Panc1 (cell line): ENCODE measurements at regions not wholly inside any gene's neighbourhood (a gene's known extent, or its start where the extent isn't known, plus 50 kb on each side); places are given as distances from the start of the nearest gene placed in this dataset.
"Not testable (repeated sequence)": the region's sequence is repeated elsewhere in the genome, so short reads cannot be mapped to it uniquely, and the experiment has no call there.

ENCODE experiments used
- ATAC-seq: fragments of 200-7000 bp; cut with Tn5 transposase; 2 replicates; pipeline ENCODE4 v1.9.1; 2020; ENCODE audit warnings: mild to moderate bottlenecking, moderate library complexity
- BruUV-seq: library from RNA; stranded (reverse); fragments of 400-500 nt; replicated peaks from 2 replicates; lab custom pipeline; 2021; lab: Mats Ljungman, UMichigan
- CTCF ChIA-PET: fragments of 300-600 bp; sonication (Branson Sonifier 250); formaldehyde crosslinking; loops from one replicate; lab custom pipeline; 2022; ENCODE audit warnings: antibody characterized with exemption; lab: Charles Lee
- POLR2A ChIA-PET: fragments of 300-600 bp; sonication (Branson Sonifier 250); formaldehyde crosslinking; loops from one replicate; lab custom pipeline; 2022; ENCODE audit warnings: antibody characterized with exemption; lab: Charles Lee
- DNase-seq: peaks from one replicate; pipeline ENCODE4 v3.0.0-alpha.2; 2010; ENCODE audit warnings: low read depth, low spot score
- H3K27ac ChIP-seq: 2 replicates; pipeline ENCODE4 v1.5.1; 2011; ENCODE audit warnings: mild to moderate bottlenecking, low read length, inconsistent platforms
- H3K27me3 ChIP-seq: fragments of 200-500 bp; sonication (Bioruptor generic); 2 replicates; pipeline ENCODE4 v1.6.0; 2014; ENCODE audit warnings: low read length, inconsistent platforms; ENCODE audit not compliant: control insufficient read depth, insufficient read depth
- H3K36me3 ChIP-seq: fragments of 200-500 bp; sonication (Bioruptor generic); 2 replicates; pipeline ENCODE4 v1.5.1; 2014; ENCODE audit warnings: inconsistent platforms, mild to moderate bottlenecking, low read length, moderate library complexity; ENCODE audit not compliant: control insufficient read depth, insufficient read depth
- H3K4me1 ChIP-seq: 2 replicates; pipeline ENCODE4 v1.5.1; 2011; ENCODE audit warnings: inconsistent platforms, mild to moderate bottlenecking, low read length, moderate library complexity; ENCODE audit not compliant: control insufficient read depth, insufficient read depth
- H3K4me3 ChIP-seq, 2 experiments: 2 replicates each; pipeline ENCODE4 v1.5.1; 2011 to 2012; ENCODE audit warnings: low read depth in 2 of 2, low read length in 2 of 2, mild to moderate bottlenecking in 2 of 2, inconsistent platforms in 1 of 2, moderate library complexity in 1 of 2
- H3K9me3 ChIP-seq: fragments of 200-500 bp; sonication (Bioruptor generic); 2 replicates; pipeline ENCODE4 v1.5.1; 2014; ENCODE audit warnings: low read depth, mild to moderate bottlenecking, inconsistent platforms, low read length, moderate library complexity; ENCODE audit not compliant: control insufficient read depth, insufficient read depth
- CTCF ChIP-seq: fragments of 450-650 bp; IDR thresholded peaks from 2 replicates; pipeline ENCODE4 v1.5.1; 2017; ENCODE audit warnings: mild to moderate bottlenecking
- POLR2AphosphoS5 ChIP-seq: IDR thresholded peaks from 2 replicates; pipeline ENCODE4 v1.6.1; 2012; ENCODE audit warnings: mild to moderate bottlenecking, low read depth, low read length, moderate library complexity
- REST ChIP-seq, 2 experiments: IDR thresholded peaks; 2 replicates each; pipeline ENCODE4 v1.6.1; 2011 to 2012; ENCODE audit warnings: low read depth in 2 of 2, control low read depth in 1 of 2, low read length in 1 of 2, mild to moderate bottlenecking in 1 of 2, moderate library complexity in 1 of 2; ENCODE audit not compliant: insufficient read depth in 1 of 2
- SIN3A ChIP-seq: IDR thresholded peaks from 2 replicates; pipeline ENCODE4 v1.6.1; 2012; ENCODE audit warnings: low read depth, mild to moderate bottlenecking, low read length, moderate library complexity, borderline replicate concordance; ENCODE audit not compliant: insufficient read depth
- TCF7L2 ChIP-seq: IDR thresholded peaks from 2 replicates; pipeline ENCODE4 v1.6.1; 2011; ENCODE audit warnings: mild to moderate bottlenecking, low read depth, low read length, inconsistent platforms
- in situ Hi-C: cut with HindIII; loops from 2 replicates; pipeline ENCODE4 v1.10.0; 2016; ENCODE audit warnings: low sequenced_read_pairs, low pct_unique_long_range_greater_than_20kb
- intact Hi-C: fragments of 100-400 bp; cut with micrococcal nuclease; formaldehyde crosslinking; loops from one replicate; pipeline ENCODE4 v1.10.0; 2022; ENCODE audit not compliant: unreplicated experiment

GRCh38 chr5:118570276-118570675 is 418.1 kb downstream of the DTWD2 start:
- CTCF ChIA-PET, H3K27ac ChIP-seq, H3K27me3 ChIP-seq, POLR2A ChIA-PET, DNase-seq, H3K36me3 ChIP-seq, intact Hi-C loops, H3K9me3 ChIP-seq, H3K4me3 ChIP-seq, H3K4me1 ChIP-seq, ATAC-seq, in situ Hi-C loops, BruUV-seq: not testable (repeated sequence)

DNA sequence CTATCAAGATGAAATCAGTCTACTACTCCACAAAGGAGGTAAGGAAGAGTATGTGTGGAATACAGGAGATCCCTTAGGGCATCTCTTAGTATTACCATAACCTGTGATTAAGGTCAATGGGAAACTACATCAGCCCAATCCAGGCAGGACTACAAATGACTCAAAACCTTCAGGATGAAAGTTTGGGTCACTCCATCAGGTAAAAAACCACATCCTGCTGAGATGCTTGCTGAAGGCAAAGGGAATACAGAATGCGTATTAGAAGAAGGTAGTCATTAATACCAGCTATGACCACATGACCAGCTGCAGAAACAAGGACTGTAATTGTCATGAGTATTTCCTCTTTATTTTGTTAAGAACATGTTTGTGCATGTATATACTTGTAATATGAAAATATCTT is 418.8 kb downstream of the DTWD2 start:
- in situ Hi-C loops, H3K36me3 ChIP-seq, ATAC-seq, CTCF ChIA-PET, H3K4me1 ChIP-seq, POLR2A ChIA-PET, H3K9me3 ChIP-seq, H3K4me3 ChIP-seq, DNase-seq, H3K27ac ChIP-seq, H3K27me3 ChIP-seq, BruUV-seq, intact Hi-C loops: not testable (repeated sequence)

- H3K9me3 ChIP-seq: no peaks in the 10 kb centered on the region
- no peak overlapping the region for H3K4me3 ChIP-seq
- intact Hi-C loops (no loop called here), in situ Hi-C loops (no loop called here)
- TF ChIP-seq POLR2AphosphoS5: no peak
- no peak for TF ChIP-seq CTCF
- TF ChIP-seq SIN3A: no peak
- TF ChIP-seq TCF7L2: no peak
- TF ChIP-seq REST (IDR thresholded peaks at IDR 0.05; ENCODE audit: insufficient read depth in 1 of 2, low read depth in 2 of 2, low read length in 1 of 2): no peak
- H3K27ac ChIP-seq: no peak overlapping the region
- no peaks in the 10 kb centered on the region for H3K27me3 ChIP-seq
- no peaks in the 10 kb centered on the region for H3K36me3 ChIP-seq
- no TSS peak for BruUV-seq
- DNase-seq (no peak), ATAC-seq (no peak)
- POLR2A ChIA-PET: no interaction called here
- H3K4me1 ChIP-seq: no peaks in the 10 kb centered on the region
- CTCF ChIA-PET: no interaction called here
These were observed 422.9 kb downstream of the DTWD2 start for GRCh38 chr5:118565335-118565971.
